Kidney (tissue), 13 donors: ENCODE measurements at regions not wholly inside any gene's neighbourhood (a gene's known extent, or its start where the extent isn't known, plus 50 kb on each side); places are given as distances from the start of the nearest gene placed in this dataset.
"Not testable (repeated sequence)": the region's sequence is repeated elsewhere in the genome, so short reads cannot be mapped to it uniquely, and the experiment has no call there.

Experiments used
- DNase-seq, 5 donors: peaks; one replicate each; pipeline ENCODE4 v3.0.0-alpha.2; 2013 to 2020
- FAIRE-seq: peaks from 2 replicates; lab custom pipeline; 2012; peaks lifted over from hg19 to GRCh38; lab: Jason Lieb, UNC
- H3K27ac ChIP-seq, 2 donors: one replicate each; pipeline ENCODE4 v1.7.0; 2013; ENCODE audit warnings: low read depth in 2 of 2, low read length in 2 of 2, inconsistent platforms in 1 of 2
- H3K27me3 ChIP-seq: one replicate; pipeline ENCODE4 v1.7.1; 2013; ENCODE audit warnings: low read length, inconsistent platforms; ENCODE audit not compliant: control insufficient read depth, insufficient read depth
- H3K36me3 ChIP-seq, 3 donors: one replicate each; pipeline versions ENCODE4 v1.7.0 to v1.7.1; 2013; ENCODE audit warnings: low read length in 3 of 3, control low read depth in 1 of 3, inconsistent platforms in 1 of 3; ENCODE audit not compliant: insufficient read depth in 3 of 3, control insufficient read depth in 2 of 3
- H3K4me1 ChIP-seq, 3 donors: one replicate each; pipeline versions ENCODE4 v1.7.0 to v1.7.1; 2013; ENCODE audit warnings: low read length in 3 of 3, inconsistent platforms in 1 of 3, low read depth in 1 of 3; ENCODE audit not compliant: control insufficient read depth in 2 of 3, insufficient read depth in 2 of 3
- H3K4me3 ChIP-seq, 3 donors: one replicate each; pipeline versions ENCODE4 v1.7.0 to v1.8.1; 2013; ENCODE audit warnings: low read length in 3 of 3, control low read depth in 1 of 3, inconsistent platforms in 1 of 3
- H3K9ac ChIP-seq, 3 donors: one replicate each; pipeline versions ENCODE4 v1.7.0 to v1.7.1; 2013; ENCODE audit warnings: low read length in 3 of 3, control low read depth in 1 of 3, inconsistent platforms in 1 of 3
- H3K9me3 ChIP-seq, 3 donors: one replicate each; pipeline versions ENCODE4 v1.7.0 to v1.7.1; 2013; ENCODE audit warnings: low read length in 3 of 3, control low read depth in 1 of 3, inconsistent platforms in 1 of 3; ENCODE audit not compliant: control insufficient read depth in 2 of 3, insufficient read depth in 1 of 3
- CTCF ChIP-seq: IDR thresholded peaks from 3 replicates; pipeline ENCODE4 v1.5.1; 2012; ENCODE audit warnings: mild to moderate bottlenecking, moderate library complexity, borderline replicate concordance; ENCODE audit not compliant: insufficient read depth; ENCODE audit errors: extremely low read depth
- intact Hi-C: fragments of 100-400 bp; cut with DNase I; formaldehyde crosslinking; loops from one replicate; pipeline ENCODE4 v1.11.1; 2022
- donor health status: control.
- donor health status: control.
- donor health status: control.
- donor health status: control.
- donor health status: control.
- donor health status: DM: yes; HTN: yes; CAD: no.
- donor health status: Normal renal cell carcinoma (clear cell type).

GRCh38 chr15:44883199-44883877 is 73.1 kb upstream of the TERB2 start:
- no peaks in the 10 kb centered on the region for H3K4me1 ChIP-seq
- no peak for FAIRE-seq
- DNase-seq = peak in 2 of 5 donors; percentile 16 to 26
- H3K27ac ChIP-seq = no peak overlapping the region
- no peak for TF ChIP-seq CTCF
- H3K36me3 ChIP-seq = no peaks in the 10 kb centered on the region
- intact Hi-C loops = no loop called here
- H3K9ac ChIP-seq = no peak overlapping the region
- H3K9me3 ChIP-seq = peaks cover 0 to 5% (median 0%) of the 10 kb centered on the region in 3 donors
- H3K4me3 ChIP-seq = no peak overlapping the region
- no peaks in the 10 kb centered on the region for H3K27me3 ChIP-seq

DNA sequence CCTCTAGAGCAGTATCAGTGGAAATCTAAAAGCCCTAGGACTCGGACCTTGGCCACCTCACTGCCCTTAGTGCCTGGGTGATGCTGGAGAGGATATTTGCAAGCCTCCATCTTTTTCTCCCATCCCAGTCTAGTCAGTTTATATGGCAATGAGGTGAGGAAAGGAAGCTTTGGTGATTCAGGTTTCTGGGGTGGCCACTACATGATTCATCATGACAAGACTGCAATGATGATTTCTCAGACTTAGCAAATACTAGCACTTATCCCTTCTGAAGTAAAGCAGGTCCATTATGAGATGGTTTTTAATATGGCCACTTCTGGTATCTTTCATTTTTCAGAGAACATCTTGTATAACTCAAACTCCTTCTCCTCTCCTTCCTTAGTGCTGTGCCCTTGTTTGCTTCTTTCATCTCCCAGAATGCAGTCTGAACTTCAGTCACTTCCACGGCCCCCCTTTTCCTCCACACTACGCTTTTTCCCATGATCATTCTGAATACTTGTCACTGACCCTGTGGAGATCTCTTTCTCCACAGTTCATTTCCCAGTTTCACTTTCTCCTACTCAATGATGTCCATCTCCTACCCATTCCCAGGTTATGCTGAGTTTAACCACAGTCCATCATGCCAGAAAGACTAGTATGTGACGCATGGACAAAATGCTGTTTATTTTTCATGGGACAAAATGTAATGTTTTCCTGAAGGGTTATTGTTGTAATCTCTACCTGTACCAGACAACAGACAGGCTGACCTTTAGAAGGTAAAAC is 57.4 kb upstream of the TERB2 start:
- H3K9ac ChIP-seq, H3K36me3 ChIP-seq, DNase-seq, H3K27me3 ChIP-seq, FAIRE-seq, intact Hi-C loops, H3K4me1 ChIP-seq, H3K9me3 ChIP-seq, H3K27ac ChIP-seq, H3K4me3 ChIP-seq: not testable (repeated sequence)

GRCh38 chr15:44899775-44900174 is 56.7 kb upstream of the TERB2 start:
- H3K9ac ChIP-seq, DNase-seq, H3K9me3 ChIP-seq, intact Hi-C loops, H3K27ac ChIP-seq, H3K27me3 ChIP-seq, H3K4me3 ChIP-seq, FAIRE-seq, H3K4me1 ChIP-seq, H3K36me3 ChIP-seq: not testable (repeated sequence)

- H3K36me3 ChIP-seq, H3K4me3 ChIP-seq, FAIRE-seq, DNase-seq, H3K9ac ChIP-seq, H3K9me3 ChIP-seq, intact Hi-C loops, H3K27ac ChIP-seq, H3K4me1 ChIP-seq, H3K27me3 ChIP-seq: not testable (repeated sequence)
Observed at GRCh38 chr15:44900796-44901195, 55.7 kb upstream of the TERB2 start.

GRCh38 chr15:44903281-44903680 is 53.2 kb upstream of the TERB2 start:
- H3K27ac ChIP-seq, H3K4me3 ChIP-seq, H3K4me1 ChIP-seq, H3K9me3 ChIP-seq, H3K9ac ChIP-seq, FAIRE-seq, intact Hi-C loops, H3K36me3 ChIP-seq, DNase-seq, H3K27me3 ChIP-seq: not testable (repeated sequence)

DNA sequence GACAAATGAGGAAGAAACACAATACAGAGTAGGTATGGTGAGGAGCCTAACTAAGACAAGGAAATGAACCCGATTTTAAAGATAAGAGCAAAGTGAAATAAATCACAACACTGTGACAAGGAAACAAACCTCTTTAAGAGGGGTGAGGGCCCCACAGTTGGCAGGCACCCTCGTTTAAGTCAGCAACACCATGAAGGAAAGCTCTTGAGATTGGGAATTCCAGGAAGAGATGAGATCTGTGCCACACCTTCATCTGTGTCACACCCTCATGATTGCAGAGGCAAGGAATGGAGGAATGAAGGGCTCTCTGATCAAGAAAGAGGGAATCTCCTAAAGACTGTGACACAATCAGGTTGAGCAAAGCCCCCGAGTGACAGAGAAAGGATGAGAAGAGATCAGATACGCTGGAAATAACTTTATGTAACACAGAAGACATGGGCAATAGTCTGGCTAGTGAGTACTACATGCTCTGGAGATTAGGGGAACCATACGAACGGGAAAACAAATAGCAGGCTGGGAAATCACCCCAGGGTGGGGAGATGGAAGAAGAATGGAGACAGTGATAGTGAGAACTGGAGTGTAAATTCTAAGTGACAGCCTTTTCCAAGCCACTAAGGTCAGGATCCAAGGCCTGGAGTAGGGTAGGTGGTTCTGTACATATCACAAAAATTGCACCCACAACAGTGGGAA is 51.7 kb upstream of the TERB2 start:
- FAIRE-seq, H3K36me3 ChIP-seq, H3K9me3 ChIP-seq, H3K9ac ChIP-seq, H3K27me3 ChIP-seq, DNase-seq, H3K4me1 ChIP-seq, H3K27ac ChIP-seq, H3K4me3 ChIP-seq, intact Hi-C loops: not testable (repeated sequence)
